ENCODE measurements at regions not wholly inside any gene's neighbourhood (a gene's known extent, or its start where the extent isn't known, plus 50 kb on each side); places are given as distances from the start of the nearest gene placed in this dataset.

GRCh38 chr2:193876980-193877379 is 1682.2 kb upstream of the TMEFF2 start:
- H3K9me3 ChIP-seq, result no peaks in the 10 kb centered on the region
- no peak overlapping the region for H3K4me3 ChIP-seq (ENCODE audit: control insufficient read depth in 1 of 2, extremely low read depth in 1 of 2, low read length in 1 of 2)
- no peaks in the 10 kb centered on the region for H3K4me1 ChIP-seq (ENCODE audit: control insufficient read depth in 1 of 2, extremely low read depth in 1 of 2, insufficient read depth in 2 of 2, low read length in 2 of 2)
- CTCF ChIA-PET, result no interaction called here
- WGBS (ENCODE audit: insufficient coverage), result no CpG with 5 or more reads among the region's 5 CpGs
- Mint-ChIP-seq H3K36me3 (no peaks in the 10 kb centered on the region), H3K27ac (no peak overlapping the region), H3K4me3 (no peak overlapping the region), H3K4me1 (no peaks in the 10 kb centered on the region), H3K27me3 (no peaks in the 10 kb centered on the region), H3K9me3 (peaks cover 0 to 6% (median 5%) of the 10 kb centered on the region in 3 donors)
- ATAC-seq (replicated peaks in 1 of 4) (no peak), DNase-seq (no peak)
- no peak overlapping the region for H3K27ac ChIP-seq (ENCODE audit: low read length)
- no peaks in the 10 kb centered on the region for H3K36me3 ChIP-seq (ENCODE audit: control insufficient read depth in 2 of 2, extremely low read depth in 1 of 2, insufficient read depth in 1 of 2, low read length in 1 of 2)
- no peaks in the 10 kb centered on the region for H3K27me3 ChIP-seq (replicated peaks in 1 of 2; ENCODE audit: control insufficient read depth in 2 of 2, extremely low read depth in 1 of 2, insufficient read depth in 2 of 2, low read length in 1 of 2)
- POLR2A ChIA-PET, result no interaction called here

GRCh38 chr2:193869564-193869963 is 1674.8 kb upstream of the TMEFF2 start:
- H3K27ac ChIP-seq (ENCODE audit: low read length), result no peak overlapping the region
- Mint-ChIP-seq H3K36me3 (no peaks in the 10 kb centered on the region), H3K9me3 (peaks cover 4 to 6% (median 5%) of the 10 kb centered on the region in 3 donors), H3K27ac (no peak overlapping the region), H3K27me3 (no peaks in the 10 kb centered on the region), H3K4me1 (no peaks in the 10 kb centered on the region), H3K4me3 (no peak overlapping the region)
- DNase-seq (no peak), ATAC-seq (replicated peaks in 1 of 4) (no peak)
- H3K4me1 ChIP-seq (ENCODE audit: control insufficient read depth in 1 of 2, extremely low read depth in 1 of 2, insufficient read depth in 2 of 2, low read length in 2 of 2), result no peaks in the 10 kb centered on the region
- no peaks in the 10 kb centered on the region for H3K27me3 ChIP-seq (replicated peaks in 1 of 2; ENCODE audit: control insufficient read depth in 2 of 2, extremely low read depth in 1 of 2, insufficient read depth in 2 of 2, low read length in 1 of 2)
- ChIA-PET CTCF (no interaction called here), POLR2A (no interaction called here)
- no peaks in the 10 kb centered on the region for H3K9me3 ChIP-seq
- no peaks in the 10 kb centered on the region for H3K36me3 ChIP-seq (ENCODE audit: control insufficient read depth in 2 of 2, extremely low read depth in 1 of 2, insufficient read depth in 1 of 2, low read length in 1 of 2)
- WGBS (ENCODE audit: insufficient coverage), result no CpG with 5 or more reads among the region's 4 CpGs
- no peak overlapping the region for H3K4me3 ChIP-seq (ENCODE audit: control insufficient read depth in 1 of 2, extremely low read depth in 1 of 2, low read length in 1 of 2)

GRCh38 chr2:193868833-193869232 is 1674.1 kb upstream of the TMEFF2 start:
- ATAC-seq (replicated peaks in 1 of 4) (no peak), DNase-seq (no peak)
- Mint-ChIP-seq H3K9me3 (peaks cover 4 to 6% (median 5%) of the 10 kb centered on the region in 3 donors), H3K4me3 (no peak overlapping the region), H3K27me3 (no peaks in the 10 kb centered on the region), H3K4me1 (no peaks in the 10 kb centered on the region), H3K36me3 (no peaks in the 10 kb centered on the region), H3K27ac (no peak overlapping the region)
- H3K4me1 ChIP-seq (ENCODE audit: control insufficient read depth in 1 of 2, extremely low read depth in 1 of 2, insufficient read depth in 2 of 2, low read length in 2 of 2), result no peaks in the 10 kb centered on the region
- no peaks in the 10 kb centered on the region for H3K36me3 ChIP-seq (ENCODE audit: control insufficient read depth in 2 of 2, extremely low read depth in 1 of 2, insufficient read depth in 1 of 2, low read length in 1 of 2)
- H3K27ac ChIP-seq (ENCODE audit: low read length), result no peak overlapping the region
- no peak overlapping the region for H3K4me3 ChIP-seq (ENCODE audit: control insufficient read depth in 1 of 2, extremely low read depth in 1 of 2, low read length in 1 of 2)
- H3K27me3 ChIP-seq (replicated peaks in 1 of 2; ENCODE audit: control insufficient read depth in 2 of 2, extremely low read depth in 1 of 2, insufficient read depth in 2 of 2, low read length in 1 of 2), result no peaks in the 10 kb centered on the region
- WGBS (ENCODE audit: insufficient coverage), result 79% methylated on average over 7 of the region's 9 CpGs
- ChIA-PET POLR2A (no interaction called here), CTCF (interaction anchor here in 1 of 2 donors (0.5 kb wide), 1 partner anchor 32 kb away, joined by 3 read pairs; no protein-coding TSS in a partner anchor)
- no peaks in the 10 kb centered on the region for H3K9me3 ChIP-seq

- no peak for ATAC-seq (replicated peaks in 1 of 4)
- Histone ChIP-seq H3K4me3 (ENCODE audit: control insufficient read depth in 1 of 2, extremely low read depth in 1 of 2, low read length in 1 of 2) (no peak overlapping the region), H3K27me3 (replicated peaks in 1 of 2; ENCODE audit: control insufficient read depth in 2 of 2, extremely low read depth in 1 of 2, insufficient read depth in 2 of 2, low read length in 1 of 2) (no peaks in the 10 kb centered on the region), H3K36me3 (ENCODE audit: control insufficient read depth in 2 of 2, extremely low read depth in 1 of 2, insufficient read depth in 1 of 2, low read length in 1 of 2) (no peaks in the 10 kb centered on the region), H3K27ac (ENCODE audit: low read length) (no peak overlapping the region), H3K4me1 (ENCODE audit: control insufficient read depth in 1 of 2, extremely low read depth in 1 of 2, insufficient read depth in 2 of 2, low read length in 2 of 2) (no peaks in the 10 kb centered on the region), H3K9me3 (no peaks in the 10 kb centered on the region)
- Mint-ChIP-seq H3K27me3 (no peaks in the 10 kb centered on the region), H3K9me3 (peaks cover 0 to 6% (median 5%) of the 10 kb centered on the region in 3 donors), H3K4me1 (no peaks in the 10 kb centered on the region), H3K36me3 (no peaks in the 10 kb centered on the region), H3K4me3 (no peak overlapping the region), H3K27ac (no peak overlapping the region)
- DNase-seq, result no peak
- ChIA-PET CTCF (no interaction called here), POLR2A (no interaction called here)
- whole genome bisulfite sequencing (ENCODE audit: insufficient coverage), result 68% methylated on average over 3 of the region's 5 CpGs
Observed at GRCh38 chr2:193868132-193868531, 1673.4 kb upstream of the TMEFF2 start.

GRCh38 chr2:193867454-193867853 is 1672.7 kb upstream of the TMEFF2 start:
- no peaks in the 10 kb centered on the region for H3K36me3 Mint-ChIP-seq
- 88% methylated on average over 11 of the region's 11 CpGs for WGBS (ENCODE audit: insufficient coverage)
- H3K36me3 ChIP-seq (ENCODE audit: control insufficient read depth in 2 of 2, extremely low read depth in 1 of 2, insufficient read depth in 1 of 2, low read length in 1 of 2), result no peaks in the 10 kb centered on the region
- ChIA-PET CTCF (no interaction called here), POLR2A (no interaction called here)
- DNase-seq (no peak), ATAC-seq (replicated peaks in 1 of 4) (no peak)
- H3K27me3 Mint-ChIP-seq, result no peaks in the 10 kb centered on the region
- H3K4me3 Mint-ChIP-seq, result no peak overlapping the region
- H3K27ac Mint-ChIP-seq, result no peak overlapping the region
- no peak overlapping the region for H3K4me3 ChIP-seq (ENCODE audit: control insufficient read depth in 1 of 2, extremely low read depth in 1 of 2, low read length in 1 of 2)
- peaks cover 0 to 6% (median 5%) of the 10 kb centered on the region in 3 donors for H3K9me3 Mint-ChIP-seq
- no peaks in the 10 kb centered on the region for H3K4me1 Mint-ChIP-seq
- H3K4me1 ChIP-seq (ENCODE audit: control insufficient read depth in 1 of 2, extremely low read depth in 1 of 2, insufficient read depth in 2 of 2, low read length in 2 of 2), result no peaks in the 10 kb centered on the region
- H3K27me3 ChIP-seq (replicated peaks in 1 of 2; ENCODE audit: control insufficient read depth in 2 of 2, extremely low read depth in 1 of 2, insufficient read depth in 2 of 2, low read length in 1 of 2), result no peaks in the 10 kb centered on the region
- H3K9me3 ChIP-seq, result no peaks in the 10 kb centered on the region
- H3K27ac ChIP-seq (ENCODE audit: low read length), result no peak overlapping the region

GRCh38 chr2:193861557-193861956 is 1666.8 kb upstream of the TMEFF2 start:
- Mint-ChIP-seq H3K4me1 (no peaks in the 10 kb centered on the region), H3K36me3 (no peaks in the 10 kb centered on the region), H3K27me3 (no peaks in the 10 kb centered on the region), H3K9me3 (peaks cover 0 to 3% (median 2%) of the 10 kb centered on the region in 3 donors), H3K27ac (no peak overlapping the region), H3K4me3 (no peak overlapping the region)
- Histone ChIP-seq H3K9me3 (no peaks in the 10 kb centered on the region), H3K36me3 (ENCODE audit: control insufficient read depth in 2 of 2, extremely low read depth in 1 of 2, insufficient read depth in 1 of 2, low read length in 1 of 2) (no peaks in the 10 kb centered on the region), H3K27ac (ENCODE audit: low read length) (no peak overlapping the region), H3K4me1 (ENCODE audit: control insufficient read depth in 1 of 2, extremely low read depth in 1 of 2, insufficient read depth in 2 of 2, low read length in 2 of 2) (no peaks in the 10 kb centered on the region), H3K27me3 (replicated peaks in 1 of 2; ENCODE audit: control insufficient read depth in 2 of 2, extremely low read depth in 1 of 2, insufficient read depth in 2 of 2, low read length in 1 of 2) (no peaks in the 10 kb centered on the region), H3K4me3 (ENCODE audit: control insufficient read depth in 1 of 2, extremely low read depth in 1 of 2, low read length in 1 of 2) (no peak overlapping the region)
- ATAC-seq (replicated peaks in 1 of 4) (no peak), DNase-seq (no peak)
- CTCF ChIA-PET, result no interaction called here
- POLR2A ChIA-PET, result no interaction called here

- no peaks in the 10 kb centered on the region for H3K9me3 ChIP-seq
- no peak overlapping the region for H3K4me3 ChIP-seq (ENCODE audit: control insufficient read depth in 1 of 2, extremely low read depth in 1 of 2, low read length in 1 of 2)
- Mint-ChIP-seq H3K4me1 (no peaks in the 10 kb centered on the region), H3K9me3 (no peaks in the 10 kb centered on the region), H3K27me3 (no peaks in the 10 kb centered on the region), H3K4me3 (no peak overlapping the region), H3K36me3 (no peaks in the 10 kb centered on the region), H3K27ac (no peak overlapping the region)
- WGBS (ENCODE audit: insufficient coverage), result no CpG with 5 or more reads among the region's 6 CpGs
- no peaks in the 10 kb centered on the region for H3K36me3 ChIP-seq (ENCODE audit: control insufficient read depth in 2 of 2, extremely low read depth in 1 of 2, insufficient read depth in 1 of 2, low read length in 1 of 2)
- ATAC-seq (replicated peaks in 1 of 4) (no peak), DNase-seq (no peak)
- H3K4me1 ChIP-seq (ENCODE audit: control insufficient read depth in 1 of 2, extremely low read depth in 1 of 2, insufficient read depth in 2 of 2, low read length in 2 of 2), result no peaks in the 10 kb centered on the region
- POLR2A ChIA-PET, result no interaction called here
- no peaks in the 10 kb centered on the region for H3K27me3 ChIP-seq (replicated peaks in 1 of 2; ENCODE audit: control insufficient read depth in 2 of 2, extremely low read depth in 1 of 2, insufficient read depth in 2 of 2, low read length in 1 of 2)
- no peak overlapping the region for H3K27ac ChIP-seq (ENCODE audit: low read length)
- CTCF ChIA-PET, result no interaction called here
Observed at GRCh38 chr2:193847991-193848390, 1653.3 kb upstream of the TMEFF2 start.

Data from T-cell (primary cell).